Upper lobe of left lung (tissue), 6 donors: ENCODE measurements at regions not wholly inside any gene's neighbourhood (a gene's known extent, or its start where the extent isn't known, plus 50 kb on each side); places are given as distances from the start of the nearest gene placed in this dataset.

Source experiments
- ATAC-seq, 2 donors: fragments of 200-7000 bp; cut with Tn5 transposase; one replicate each; pipeline ENCODE4 v1.9.1; 2022; ENCODE audit warnings: mild to moderate bottlenecking in 2 of 2, moderate library complexity in 2 of 2; ENCODE audit not compliant: low FRiP score in 2 of 2
- DNase-seq, 2 donors: peaks; one replicate each; pipeline ENCODE4 v3.0.0-alpha.2; 2019 to 2020
- H3K27ac ChIP-seq, 4 donors: fragments of 200-600 bp; sonication (generic); one replicate each; pipeline ENCODE4 v1.5.1; 2016 to 2019
- H3K27me3 ChIP-seq, 4 donors: fragments of 200-600 bp; sonication (generic); one replicate each; pipeline ENCODE4 v1.5.1; 2017 to 2019
- H3K36me3 ChIP-seq, 4 donors: fragments of 200-600 bp; sonication (generic); one replicate each; pipeline ENCODE4 v1.5.1; 2016 to 2019
- H3K4me1 ChIP-seq, 4 donors: fragments of 200-600 bp; sonication (generic); one replicate each; pipeline ENCODE4 v1.5.1; 2018 to 2019
- H3K4me3 ChIP-seq, 4 donors: fragments of 200-600 bp; sonication (generic); one replicate each; pipeline ENCODE4 v1.5.1; 2017 to 2019; ENCODE audit warnings: mild to moderate bottlenecking in 2 of 4, moderate library complexity in 1 of 4
- H3K9me3 ChIP-seq, 4 donors: fragments of 200-600 bp; sonication (generic); one replicate each; pipeline ENCODE4 v1.5.1; 2018 to 2019
- EP300 ChIP-seq, 4 donors: sonication (generic); formaldehyde crosslinking; IDR thresholded peaks; one replicate each; pipeline ENCODE4 v1.5.1; 2017; ENCODE audit warnings: antibody characterized with exemption in 4 of 4, control low read depth in 2 of 4
- POLR2A ChIP-seq, 4 donors: fragments of 450-650 bp; IDR thresholded peaks; one replicate each; pipeline ENCODE4 v1.5.1; 2016 to 2017; ENCODE audit warnings: antibody characterized with exemption in 4 of 4, mild to moderate bottlenecking in 2 of 4
- POLR2AphosphoS5 ChIP-seq, 2 donors: sonication (generic); formaldehyde crosslinking; IDR thresholded peaks; one replicate each; pipeline ENCODE4 v1.5.1; 2017; ENCODE audit warnings: antibody characterized with exemption in 2 of 2
- WGBS, 2 donors: methylation state at CpG; one replicate each; pipeline ENCODE4 v1.1.5; 2017 to 2018; 5-methylcytosine and 5-hydroxymethylcytosine counted together
- TF ChIP-seq, protein P1 (sequence below), 6 experiments: fragments of 450-650 bp in 4 of 6; fragments of 200-600 bp in 2 of 6; sonication (generic) in 2 of 6; IDR thresholded peaks; one replicate each; pipeline ENCODE4 v1.5.1; 2016 to 2019; ENCODE audit warnings: antibody characterized with exemption in 6 of 6
- donor health status: DM: no; HTN: no; CAD: no; lungs with moderate emphysema.
- donor health status: DM: no; HTN: yes; CAD: no; lungs with severe emphysema.

DNA sequence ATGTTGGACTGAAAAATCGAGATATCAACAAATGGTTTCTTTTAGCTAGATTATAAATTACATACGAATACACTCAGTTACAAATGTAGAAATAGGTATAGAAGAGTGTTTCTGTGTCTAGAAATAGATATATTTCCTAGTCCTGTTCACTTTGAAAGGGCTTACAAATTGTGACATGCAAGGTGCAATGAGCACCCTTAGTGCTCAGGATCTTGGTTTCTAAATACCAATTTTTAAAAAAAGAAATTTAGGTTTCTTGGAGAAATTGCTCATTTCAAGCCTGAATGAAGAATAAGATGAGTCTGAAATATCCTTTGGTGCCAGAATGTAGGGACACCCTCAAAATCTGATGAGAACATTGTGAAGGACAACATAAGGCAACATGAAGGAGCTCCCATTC lies 306.0 kb downstream of the CRPPA start:
- Histone ChIP-seq H3K36me3 (no peaks in the 10 kb centered on the region), H3K9me3 (peaks cover 0 to 5% (median 0%) of the 10 kb centered on the region in 4 donors), H3K4me3 (no peak overlapping the region), H3K27ac (no peak overlapping the region), H3K27me3 (no peaks in the 10 kb centered on the region), H3K4me1 (no peaks in the 10 kb centered on the region)
- DNase-seq (no peak), ATAC-seq (no peak)
- TF ChIP-seq, protein P1, sequence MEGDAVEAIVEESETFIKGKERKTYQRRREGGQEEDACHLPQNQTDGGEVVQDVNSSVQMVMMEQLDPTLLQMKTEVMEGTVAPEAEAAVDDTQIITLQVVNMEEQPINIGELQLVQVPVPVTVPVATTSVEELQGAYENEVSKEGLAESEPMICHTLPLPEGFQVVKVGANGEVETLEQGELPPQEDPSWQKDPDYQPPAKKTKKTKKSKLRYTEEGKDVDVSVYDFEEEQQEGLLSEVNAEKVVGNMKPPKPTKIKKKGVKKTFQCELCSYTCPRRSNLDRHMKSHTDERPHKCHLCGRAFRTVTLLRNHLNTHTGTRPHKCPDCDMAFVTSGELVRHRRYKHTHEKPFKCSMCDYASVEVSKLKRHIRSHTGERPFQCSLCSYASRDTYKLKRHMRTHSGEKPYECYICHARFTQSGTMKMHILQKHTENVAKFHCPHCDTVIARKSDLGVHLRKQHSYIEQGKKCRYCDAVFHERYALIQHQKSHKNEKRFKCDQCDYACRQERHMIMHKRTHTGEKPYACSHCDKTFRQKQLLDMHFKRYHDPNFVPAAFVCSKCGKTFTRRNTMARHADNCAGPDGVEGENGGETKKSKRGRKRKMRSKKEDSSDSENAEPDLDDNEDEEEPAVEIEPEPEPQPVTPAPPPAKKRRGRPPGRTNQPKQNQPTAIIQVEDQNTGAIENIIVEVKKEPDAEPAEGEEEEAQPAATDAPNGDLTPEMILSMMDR (IDR thresholded peaks at IDR 0.05): no peak
- TF ChIP-seq POLR2A (IDR thresholded peaks at IDR 0.05): no peak
- TF ChIP-seq POLR2AphosphoS5 (IDR thresholded peaks at IDR 0.05): no peak
- TF ChIP-seq EP300 (IDR thresholded peaks at IDR 0.05): no peak
- WGBS, 2 donors: 89 to 92% methylated on average over 2 of the region's 2 CpGs

DNA sequence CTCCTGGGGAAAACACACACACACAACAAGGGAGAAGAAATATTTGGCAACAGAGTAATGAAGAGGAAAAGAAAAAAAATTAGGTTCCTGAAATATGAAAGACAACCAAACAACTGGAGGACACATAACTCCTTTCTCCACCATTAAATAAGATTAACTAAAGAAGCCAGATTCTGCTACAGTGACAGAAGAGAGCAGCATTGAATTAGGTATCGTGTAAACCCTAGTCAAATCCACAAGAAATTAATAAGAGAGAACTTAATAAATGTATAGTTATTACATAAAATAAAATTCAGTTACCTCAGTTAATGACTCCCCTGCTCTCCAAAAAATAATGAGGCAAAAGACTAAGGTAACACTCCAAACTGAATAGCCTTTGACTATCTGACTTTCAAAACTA lies 306.7 kb downstream of the CRPPA start:
- DNase-seq: no peak
- 83 to 96% methylated on average over 1 of the region's 1 CpG for WGBS, 2 donors
- H3K4me3 ChIP-seq: no peak overlapping the region

DNA sequence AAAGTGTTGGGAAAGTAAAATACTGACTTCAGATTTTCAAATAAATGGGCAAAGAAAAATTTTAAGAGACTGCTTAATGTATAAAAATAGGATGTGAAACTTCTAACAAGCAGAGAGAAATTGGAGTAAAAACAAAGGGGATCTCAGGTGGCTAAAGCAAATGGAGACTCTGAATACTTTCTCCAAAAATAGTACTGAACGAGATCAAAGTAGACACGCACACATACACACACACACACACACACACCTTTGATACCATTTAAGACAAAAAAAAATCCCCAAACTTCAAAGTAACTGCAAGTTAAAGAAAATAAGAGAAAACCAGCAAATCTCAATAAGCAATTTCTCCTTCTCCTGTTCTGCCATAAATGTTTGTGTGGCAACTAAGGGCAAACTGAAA lies 307.3 kb downstream of the CRPPA start:
- H3K27ac ChIP-seq: no peak overlapping the region
- 83 to 92% methylated on average over 2 of the region's 2 CpGs for WGBS, 2 donors
- no peaks in the 10 kb centered on the region for H3K4me1 ChIP-seq
- peaks cover 0 to 5% (median 0%) of the 10 kb centered on the region in 4 donors for H3K9me3 ChIP-seq
- H3K36me3 ChIP-seq: no peaks in the 10 kb centered on the region
- no peaks in the 10 kb centered on the region for H3K27me3 ChIP-seq
- no peak for TF ChIP-seq POLR2AphosphoS5 (IDR thresholded peaks at IDR 0.05)
- TF ChIP-seq, protein P1 (IDR thresholded peaks at IDR 0.05): no peak
- no peak for TF ChIP-seq POLR2A (IDR thresholded peaks at IDR 0.05)
- no peak for TF ChIP-seq EP300 (IDR thresholded peaks at IDR 0.05)
- H3K4me3 ChIP-seq: no peak overlapping the region
- ATAC-seq (no peak), DNase-seq (no peak)

More for the DNA sequence above, 306.7 kb downstream of the CRPPA start:
- Histone ChIP-seq H3K4me1 (no peaks in the 10 kb centered on the region), H3K27ac (no peak overlapping the region), H3K27me3 (no peaks in the 10 kb centered on the region), H3K9me3 (peaks cover 0 to 5% (median 0%) of the 10 kb centered on the region in 4 donors), H3K36me3 (no peaks in the 10 kb centered on the region)
- TF ChIP-seq, protein P1 (IDR thresholded peaks at IDR 0.05): peak in 2 of 6 experiments; percentile 14 to 17
- no peak for TF ChIP-seq EP300 (IDR thresholded peaks at IDR 0.05)
- no peak for ATAC-seq

DNA sequence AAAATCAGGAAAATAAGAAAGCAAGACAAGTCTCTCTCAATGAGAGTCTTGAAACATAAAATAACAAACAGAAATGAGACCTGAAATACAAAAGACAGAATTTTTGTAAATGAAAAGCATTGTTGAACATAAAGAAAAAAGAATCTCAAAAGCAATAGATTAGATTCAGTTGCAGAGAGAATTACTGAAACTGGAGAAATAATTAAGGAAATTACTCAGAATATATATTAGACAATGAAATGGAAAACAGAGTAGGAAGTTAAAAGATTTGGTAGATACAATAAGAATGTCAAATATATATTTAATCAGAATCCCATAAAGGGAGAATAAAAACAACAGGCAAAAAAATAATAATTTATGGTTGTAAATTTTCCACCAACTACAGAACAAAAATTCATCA lies 308.3 kb downstream of the CRPPA start:
- H3K4me3 ChIP-seq: no peak overlapping the region
- H3K36me3 ChIP-seq: no peaks in the 10 kb centered on the region
- H3K4me1 ChIP-seq: no peaks in the 10 kb centered on the region

DNA sequence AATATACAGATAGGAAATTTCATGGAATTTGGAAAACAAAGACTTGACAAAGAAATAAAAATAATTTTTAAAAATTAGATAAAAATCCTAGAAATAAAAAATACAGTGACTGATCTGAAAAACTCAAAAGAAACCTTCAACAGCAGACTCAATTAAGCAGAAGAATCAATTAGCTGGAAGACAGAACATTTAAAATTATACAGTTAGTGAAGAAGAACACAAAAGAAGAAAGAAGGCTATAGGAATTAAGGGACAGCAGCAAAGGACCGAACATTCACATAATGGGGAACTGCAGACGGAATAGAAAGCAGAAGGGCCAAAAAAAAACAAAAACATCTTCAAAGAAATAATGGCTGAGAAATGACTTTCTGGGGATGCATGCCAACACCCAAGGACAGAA lies 314.5 kb downstream of the CRPPA start:
- Histone ChIP-seq H3K4me1 (no peaks in the 10 kb centered on the region), H3K27me3 (no peaks in the 10 kb centered on the region), H3K4me3 (no peak overlapping the region), H3K9me3 (peaks cover 9 to 19% (median 13%) of the 10 kb centered on the region in 4 donors), H3K27ac (no peak overlapping the region), H3K36me3 (no peaks in the 10 kb centered on the region)
- no peak for DNase-seq
- no peak for ATAC-seq
- TF ChIP-seq, protein P1 (IDR thresholded peaks at IDR 0.05): no peak
- TF ChIP-seq EP300 (IDR thresholded peaks at IDR 0.05): no peak
- no peak for TF ChIP-seq POLR2A (IDR thresholded peaks at IDR 0.05)
- no peak for TF ChIP-seq POLR2AphosphoS5 (IDR thresholded peaks at IDR 0.05)
- WGBS, 2 donors: 86 to 97% methylated on average over 2 of the region's 2 CpGs

More for the DNA sequence above, 308.3 kb downstream of the CRPPA start:
- Histone ChIP-seq H3K27me3 (no peaks in the 10 kb centered on the region), H3K9me3 (peaks cover 0 to 5% (median 0%) of the 10 kb centered on the region in 4 donors), H3K27ac (no peak overlapping the region)
- no peak for TF ChIP-seq EP300 (IDR thresholded peaks at IDR 0.05)
- no peak for TF ChIP-seq POLR2A (IDR thresholded peaks at IDR 0.05)
- no peak for TF ChIP-seq POLR2AphosphoS5 (IDR thresholded peaks at IDR 0.05)
- TF ChIP-seq, protein P1 (IDR thresholded peaks at IDR 0.05): no peak
- DNase-seq (no peak), ATAC-seq (no peak)
